HS-27A (cell line): ENCODE measurements at regions not wholly inside any gene's neighbourhood (a gene's known extent, or its start where the extent isn't known, plus 50 kb on each side); places are given as distances from the start of the nearest gene placed in this dataset.

Source experiments
- DNase-seq: peaks from one replicate; pipeline ENCODE4 v3.0.0-alpha.2; 2012; ENCODE audit warnings: low read depth, missing footprints

DNA sequence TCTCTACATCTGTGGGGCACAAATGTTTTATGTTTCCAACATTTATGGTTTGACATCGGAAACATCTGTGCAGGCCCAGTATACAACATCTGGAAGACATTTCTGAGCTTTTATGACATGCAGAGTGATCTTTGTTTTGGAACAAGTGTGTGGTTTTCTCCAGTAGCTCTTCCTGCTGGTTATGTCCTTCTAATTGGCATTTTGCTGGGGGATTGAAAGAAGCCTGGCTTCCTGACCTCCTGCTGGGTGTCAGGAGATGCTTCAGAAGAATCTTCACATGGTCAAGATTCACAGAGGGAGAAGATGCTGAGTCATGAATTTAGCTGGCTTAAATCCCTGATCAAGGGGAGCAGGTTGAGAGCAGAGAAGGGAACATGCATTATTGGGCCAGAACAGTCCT, 279.5 kb upstream of the MYOCD start:
- DNase-seq = no peak

DNA sequence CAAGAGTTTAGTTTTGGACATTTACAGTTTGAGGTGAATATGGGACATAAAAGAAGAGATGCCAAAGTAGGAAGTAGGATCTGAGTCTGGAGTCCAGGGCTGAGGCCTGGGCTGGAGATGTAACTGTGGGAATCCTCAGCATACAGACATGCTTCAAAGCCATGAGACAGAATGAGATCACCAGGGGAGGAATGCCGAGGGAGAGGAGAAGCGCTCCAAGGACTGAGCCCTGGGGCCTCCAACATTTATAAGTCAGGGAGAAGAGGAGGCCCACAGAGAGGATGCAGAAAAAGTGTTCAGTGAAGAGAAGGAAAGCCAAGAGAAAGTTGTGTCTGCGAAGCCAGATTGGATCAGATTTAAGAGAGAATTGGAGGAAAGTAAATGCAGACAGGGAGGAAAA, 277.5 kb upstream of the MYOCD start:
- DNase-seq = no peak

DNA sequence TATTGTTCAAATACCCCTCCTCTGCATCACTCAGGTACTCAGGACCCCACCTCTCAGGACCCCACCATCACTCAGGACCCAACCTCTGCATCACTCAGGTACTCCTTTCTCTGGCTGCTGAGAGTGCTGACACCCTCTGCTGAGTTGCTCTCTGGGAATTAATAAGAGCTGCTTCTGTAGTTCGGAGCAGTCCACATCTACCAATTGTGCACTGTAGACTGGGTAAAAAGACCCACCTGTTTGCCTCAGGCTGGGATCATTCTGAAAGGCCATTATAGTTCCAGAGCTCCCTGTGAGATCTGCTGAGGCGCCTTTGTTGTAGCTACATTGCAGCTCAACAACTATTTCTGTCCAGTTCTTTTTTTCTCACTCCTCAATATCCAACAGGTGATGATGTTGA, 276.3 kb upstream of the MYOCD start:
- no peak for DNase-seq

DNA sequence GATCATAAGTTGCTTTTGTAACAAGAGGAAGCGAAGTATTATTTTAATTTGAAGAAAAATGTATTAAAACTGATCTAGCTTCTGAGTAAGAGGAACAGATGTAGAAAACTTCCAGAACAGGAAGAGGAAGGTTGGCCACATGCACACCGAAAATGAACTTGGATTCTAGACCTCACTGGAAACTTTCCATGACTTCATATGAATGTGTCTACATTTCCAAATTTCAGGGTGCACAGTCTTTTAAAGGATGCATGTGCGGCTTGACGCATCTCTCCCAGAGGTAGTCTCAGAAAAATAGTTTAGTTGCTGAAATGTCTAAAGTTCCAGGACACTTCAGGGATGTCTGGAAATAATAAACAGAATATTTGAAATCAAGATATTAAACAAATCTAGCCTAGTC, 275.1 kb upstream of the MYOCD start:
- no peak for DNase-seq

DNA sequence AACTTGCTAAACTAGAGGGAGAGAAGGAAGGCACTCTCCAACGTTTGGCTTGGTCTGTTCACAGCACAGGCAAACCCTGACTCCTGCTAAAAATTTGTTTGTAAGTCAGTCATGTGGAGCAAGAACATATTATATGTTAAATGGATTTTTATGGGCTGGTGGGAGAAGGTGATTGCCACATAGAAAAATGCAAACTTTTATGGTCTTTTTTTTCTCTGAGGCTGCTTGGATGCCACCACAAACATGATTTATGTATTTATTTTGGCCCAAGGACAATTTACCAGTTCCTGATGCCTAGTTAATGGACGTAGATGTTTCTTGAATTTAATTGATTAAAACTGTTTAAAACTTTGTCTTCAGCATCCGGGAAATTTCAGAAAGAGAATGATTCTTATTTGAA, 274.2 kb upstream of the MYOCD start:
- no peak for DNase-seq

DNA sequence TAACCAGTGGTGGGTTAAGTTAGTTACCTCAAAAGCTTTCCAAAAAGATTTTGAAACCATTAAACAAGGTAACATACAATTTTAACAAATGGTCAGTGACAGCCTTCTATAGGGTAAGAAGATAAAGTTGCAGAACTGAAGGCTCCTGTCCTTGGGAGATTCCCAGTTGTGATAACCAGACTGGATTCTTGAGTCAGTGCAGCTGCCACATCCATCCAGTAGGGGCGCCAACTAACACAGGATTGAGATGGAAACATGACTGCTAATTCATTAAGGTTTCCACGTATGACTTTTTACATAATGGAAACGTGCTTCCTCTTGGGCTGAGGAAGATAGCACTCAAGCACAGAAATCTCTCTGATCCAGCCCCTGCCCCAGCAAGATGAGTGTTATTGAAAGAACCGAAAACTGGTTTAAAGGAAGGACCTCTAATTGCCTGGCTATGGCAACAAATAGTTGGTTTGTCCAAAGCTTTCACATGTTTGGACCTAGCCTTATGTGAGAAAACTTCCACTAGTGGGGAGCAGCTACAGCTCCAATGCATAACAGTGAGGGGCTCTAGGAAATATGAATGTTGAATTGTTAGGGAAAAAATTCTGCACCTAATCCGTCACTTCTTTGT, 269.8 kb upstream of the MYOCD start:
- no peak for DNase-seq

DNA sequence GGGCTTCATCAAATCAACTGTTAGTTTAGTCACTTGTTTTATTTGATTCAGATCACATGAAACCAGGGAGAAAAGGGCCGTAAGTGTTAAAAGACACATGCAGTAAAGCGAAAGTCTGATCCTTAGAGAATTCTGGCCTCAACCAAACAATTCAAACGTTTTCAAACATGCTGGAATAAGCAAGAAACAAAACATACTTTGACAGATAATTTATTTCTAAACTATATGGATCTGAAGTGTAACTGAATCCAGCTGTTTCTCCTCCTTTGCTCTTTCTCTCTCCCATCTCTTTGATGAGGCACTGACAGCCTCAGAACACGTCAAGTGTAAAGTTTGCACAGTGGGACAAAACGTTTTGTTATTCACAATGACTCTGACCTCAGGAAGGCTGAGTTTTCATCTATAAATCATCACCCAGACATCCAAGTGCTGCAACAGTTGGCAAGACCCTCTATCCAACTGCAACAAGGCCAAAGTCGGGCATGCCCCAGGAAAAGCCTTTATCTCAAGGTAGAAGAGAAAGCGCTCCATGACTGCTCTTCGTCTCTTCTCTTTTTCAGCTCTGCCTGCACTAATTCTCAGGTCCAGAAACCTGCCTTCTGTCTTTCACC, 267.1 kb upstream of the MYOCD start:
- DNase-seq = no peak

DNA sequence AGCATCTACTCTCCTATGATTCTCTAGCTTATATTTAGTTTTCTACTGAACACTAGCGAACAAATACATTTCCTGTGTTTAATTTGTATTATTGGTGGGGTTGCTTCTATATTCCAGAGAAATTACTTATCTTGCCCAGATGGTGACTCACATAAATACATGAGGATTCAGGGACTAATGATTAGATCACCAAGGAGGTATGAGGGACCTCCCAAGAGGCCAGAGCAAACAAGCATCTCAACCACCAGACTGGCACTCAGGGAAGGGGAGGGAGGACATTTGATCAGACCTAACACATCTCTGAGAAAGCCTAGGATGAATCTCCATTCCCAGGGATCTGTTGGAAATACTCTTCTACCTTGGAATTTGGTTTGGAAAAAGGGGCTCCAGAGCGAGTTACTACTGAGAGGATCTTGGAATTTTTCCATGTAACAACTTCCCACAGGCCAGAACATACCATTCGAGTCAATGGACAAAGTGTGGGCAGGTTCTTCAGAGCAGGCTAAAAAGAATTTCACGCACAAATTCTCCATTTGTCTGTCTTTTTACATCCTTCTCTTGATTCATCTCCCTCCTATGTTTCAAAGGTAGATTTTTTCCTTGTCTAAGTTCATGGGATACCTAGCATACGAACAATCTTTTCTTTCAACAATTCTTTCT, 262.6 kb upstream of the MYOCD start:
- no peak for DNase-seq

DNA sequence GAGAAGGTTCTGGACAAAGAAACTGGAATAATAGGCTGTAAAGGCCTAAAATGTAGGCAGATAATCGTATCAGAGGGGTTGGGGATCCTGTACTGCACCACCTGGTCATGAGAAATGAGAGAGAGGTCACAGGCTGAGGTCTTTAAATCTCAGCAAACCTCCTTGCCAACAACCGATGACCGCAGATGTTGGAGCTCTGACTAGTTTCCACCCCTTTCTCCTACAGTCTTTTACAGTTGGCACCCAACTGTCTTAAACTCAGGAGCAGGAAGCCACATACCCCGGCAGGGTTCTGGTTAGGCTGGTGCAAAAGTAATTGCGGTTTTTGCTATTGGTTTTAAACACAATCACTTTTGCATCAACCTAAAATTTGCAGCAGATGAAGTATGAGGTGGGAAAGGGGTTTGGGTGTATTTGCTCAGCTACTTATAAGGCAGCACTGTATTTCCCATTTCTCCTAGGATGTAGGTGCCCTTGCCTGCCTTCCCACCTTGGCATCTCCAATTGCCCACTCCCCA, 261.8 kb upstream of the MYOCD start:
- DNase-seq = no peak

DNA sequence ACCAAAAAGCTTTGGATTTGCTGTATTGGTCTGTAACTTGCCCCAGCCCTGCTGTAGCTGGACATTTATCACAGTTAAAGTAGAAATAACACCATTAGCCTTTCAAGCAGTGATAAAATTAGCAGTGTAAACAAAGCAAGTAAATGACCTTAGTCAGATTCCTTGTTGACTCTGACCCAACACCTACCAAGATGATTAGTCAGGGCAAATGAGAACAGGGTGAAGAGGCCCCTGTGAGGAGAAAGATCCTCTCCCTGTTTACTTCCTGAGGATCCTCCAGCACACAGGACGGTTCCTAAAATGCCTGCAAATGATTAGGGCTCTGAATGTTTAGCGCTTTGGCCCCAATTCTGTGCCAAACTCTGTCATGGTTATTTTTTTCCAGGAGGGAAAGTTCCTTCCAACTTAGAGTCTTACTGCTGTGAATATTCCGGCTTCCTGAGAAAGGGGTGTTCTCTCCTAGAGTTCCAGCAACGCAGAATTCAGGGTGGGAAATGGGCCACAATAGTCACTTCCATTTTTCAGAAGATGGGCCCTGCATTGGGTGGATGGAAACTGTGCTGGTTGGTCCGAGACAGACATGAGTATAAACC, 259.0 kb upstream of the MYOCD start:
- no peak for DNase-seq

DNA sequence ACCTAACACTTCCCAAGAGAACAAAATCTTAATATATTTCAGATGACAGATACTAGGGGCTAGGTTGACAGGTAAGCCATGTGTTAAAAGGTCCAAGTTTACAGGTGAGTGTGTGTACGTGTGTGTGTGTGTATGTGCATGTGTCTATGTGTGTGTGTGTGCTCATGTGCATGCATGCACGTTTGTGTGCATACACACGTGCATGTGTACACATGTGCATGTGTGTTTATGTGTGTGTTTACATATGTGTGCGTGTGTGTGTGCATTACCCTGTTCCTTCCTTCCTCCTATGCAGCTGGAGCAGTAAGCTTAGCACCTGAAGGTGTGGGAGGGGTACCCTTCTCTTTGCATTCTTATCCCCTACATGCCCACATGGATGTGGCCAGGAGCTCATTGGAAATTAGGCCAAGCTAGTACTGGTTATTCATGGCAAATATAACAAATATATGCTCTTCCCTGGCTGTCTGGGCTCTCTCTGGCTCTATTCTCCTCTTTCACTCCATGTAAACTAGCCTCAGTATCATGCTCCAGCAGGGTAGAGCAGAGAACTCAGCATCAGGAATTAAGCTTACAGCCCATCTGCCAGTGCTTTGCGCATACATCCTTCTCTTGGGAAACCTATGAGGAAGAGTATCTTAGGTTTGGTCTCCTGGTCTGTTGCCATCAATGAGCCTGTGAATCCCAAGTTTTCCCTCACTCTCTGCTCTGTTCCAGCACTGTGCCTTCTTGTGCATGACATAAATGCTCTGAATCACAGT, 258.0 kb upstream of the MYOCD start:
- no peak for DNase-seq

DNA sequence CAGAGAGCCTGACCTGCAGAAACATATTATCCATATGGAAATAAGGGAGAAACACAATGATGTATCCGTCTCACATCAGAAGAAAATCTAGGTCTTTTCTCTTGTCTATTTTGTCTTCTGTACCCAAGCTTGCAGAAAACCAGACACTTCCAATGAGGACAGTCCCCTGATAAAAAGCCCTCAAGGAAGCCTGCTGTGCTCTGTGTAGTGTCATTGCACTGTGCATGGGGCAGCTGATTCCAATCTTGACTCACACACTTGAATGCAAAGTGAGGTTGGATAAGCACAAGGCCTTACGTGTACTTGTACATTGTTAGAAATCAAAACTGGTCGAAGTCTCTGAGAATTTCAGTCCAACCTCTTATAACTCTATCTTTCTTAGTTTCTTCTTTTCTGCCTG, 256.6 kb upstream of the MYOCD start:
- no peak for DNase-seq

DNA sequence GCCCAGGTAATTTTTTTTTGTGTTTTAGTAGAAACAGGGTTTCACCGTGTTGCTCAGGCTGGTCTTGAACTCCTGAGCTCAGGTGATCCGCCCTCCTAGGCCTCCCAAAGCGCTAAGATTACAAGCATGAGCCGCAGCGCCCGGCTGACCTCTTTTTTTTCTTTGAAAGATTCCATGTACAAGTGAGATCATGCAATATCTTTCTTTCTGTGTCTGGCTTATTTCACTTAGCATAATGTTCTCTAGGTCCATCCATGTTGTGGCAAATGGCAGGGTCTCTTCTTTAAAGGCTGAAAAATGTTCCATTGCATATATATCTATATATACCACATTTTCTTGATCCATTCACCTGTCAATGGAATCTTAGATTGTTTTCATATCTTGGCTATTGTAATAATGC, 255.0 kb upstream of the MYOCD start:
- DNase-seq = no peak

DNA sequence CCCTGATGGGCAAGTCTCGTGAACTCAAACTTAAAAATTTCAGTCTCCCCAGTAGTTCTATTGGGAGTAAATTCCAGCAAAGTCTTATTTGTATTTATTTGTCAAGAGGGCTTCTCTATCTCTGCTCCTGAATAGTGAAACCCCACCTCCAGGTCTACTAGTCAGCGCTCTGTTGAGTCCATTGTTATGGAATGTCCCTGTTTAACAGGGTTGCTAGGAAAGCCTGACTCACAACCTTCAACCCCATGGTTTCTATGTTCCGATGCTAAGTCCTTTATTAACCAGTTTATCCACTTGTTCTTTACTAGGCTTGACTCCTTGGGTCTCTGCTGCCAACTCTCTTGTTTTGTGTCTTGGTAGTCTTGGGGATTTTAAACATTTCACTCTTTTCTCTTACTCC, 250.7 kb upstream of the MYOCD start:
- DNase-seq = no peak

DNA sequence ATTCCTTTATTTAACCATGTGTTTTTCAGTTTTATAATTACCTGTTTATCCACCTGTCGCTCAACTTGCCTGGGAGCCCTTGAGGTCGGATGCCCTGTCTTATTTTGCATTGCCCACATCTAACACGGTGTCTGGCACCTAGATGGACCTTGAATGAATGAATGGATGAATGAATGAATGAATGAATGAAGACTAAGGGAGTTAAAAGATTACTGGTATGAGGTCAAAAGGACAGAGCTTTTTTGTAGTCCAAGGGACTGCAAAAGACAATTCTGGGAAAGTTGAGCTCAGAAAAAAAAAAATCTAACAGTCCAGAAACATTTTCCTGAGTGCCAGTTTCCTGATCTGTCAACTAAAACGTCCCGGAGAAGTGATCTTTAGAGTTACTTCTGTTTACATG, 244.6 kb upstream of the MYOCD start:
- DNase-seq = no peak

DNA sequence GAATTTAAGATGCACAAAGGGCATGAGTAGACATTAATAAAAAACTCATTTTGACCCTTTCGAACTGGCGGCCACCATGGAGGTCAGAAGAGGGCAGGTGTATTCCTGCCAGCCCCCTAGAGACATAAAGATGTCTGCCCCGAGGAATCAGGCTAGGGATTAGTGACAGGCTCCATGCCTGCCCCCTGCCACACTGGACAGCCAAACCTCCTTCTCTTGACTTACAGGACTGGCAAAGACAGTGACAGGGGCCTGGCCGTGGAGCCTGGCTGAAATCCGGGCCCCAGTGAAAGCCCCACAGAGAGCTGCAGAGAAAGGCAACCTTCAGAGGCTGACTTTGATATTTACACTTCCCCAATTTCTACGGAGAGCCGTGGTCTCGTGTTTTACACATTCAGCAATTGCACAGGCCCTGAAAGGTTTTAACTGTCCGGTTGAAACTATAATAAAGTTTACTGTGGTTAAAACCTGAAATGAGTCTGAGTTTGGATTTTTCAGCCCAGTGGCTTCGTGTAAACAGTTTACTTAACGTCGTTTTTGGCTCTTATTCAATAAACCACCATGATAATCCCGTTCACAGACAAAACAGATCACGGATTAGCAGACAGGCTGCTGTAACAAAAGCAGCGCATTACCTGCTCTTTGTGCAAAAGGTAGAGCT, 243.9 kb upstream of the MYOCD start:
- DNase-seq = no peak

DNA sequence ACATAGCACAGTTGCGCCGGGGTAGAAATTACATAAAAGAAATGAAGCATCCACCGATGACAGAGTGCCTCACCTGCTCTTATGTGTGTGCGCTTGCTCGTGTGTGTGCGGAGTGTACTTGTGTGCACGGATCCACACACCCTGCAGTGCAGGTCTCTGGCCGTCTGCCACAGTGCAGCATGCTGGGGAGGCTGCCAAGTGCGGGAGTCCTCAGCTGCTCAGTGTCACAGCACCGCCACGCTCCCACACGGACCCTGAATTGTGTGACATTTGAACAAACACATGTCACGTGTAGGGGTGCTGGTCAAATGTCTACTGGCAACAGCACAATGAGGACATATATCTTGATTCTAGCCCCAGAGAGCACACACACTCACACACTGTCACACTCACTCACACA, 243.0 kb upstream of the MYOCD start:
- DNase-seq = no peak

DNA sequence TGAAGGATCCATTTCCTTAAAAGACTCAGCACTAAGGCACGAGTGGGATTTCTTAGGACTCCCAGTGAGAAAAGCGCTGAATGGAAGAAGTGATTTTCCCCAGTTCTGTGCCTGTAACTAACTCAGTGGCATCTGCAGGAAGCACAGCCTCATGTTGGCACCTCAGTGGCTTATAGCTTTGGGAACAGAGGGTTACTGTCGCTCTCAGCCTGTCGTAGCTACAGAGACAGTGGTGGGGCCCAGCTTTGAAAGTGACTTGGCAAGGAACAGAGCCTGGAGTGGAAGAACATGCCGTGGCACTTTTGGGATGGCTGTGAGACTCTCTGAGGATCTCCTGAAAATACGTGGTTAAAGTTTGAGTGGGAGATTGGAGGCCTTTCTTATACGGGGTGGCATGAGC, 242.4 kb upstream of the MYOCD start:
- no peak for DNase-seq

DNA sequence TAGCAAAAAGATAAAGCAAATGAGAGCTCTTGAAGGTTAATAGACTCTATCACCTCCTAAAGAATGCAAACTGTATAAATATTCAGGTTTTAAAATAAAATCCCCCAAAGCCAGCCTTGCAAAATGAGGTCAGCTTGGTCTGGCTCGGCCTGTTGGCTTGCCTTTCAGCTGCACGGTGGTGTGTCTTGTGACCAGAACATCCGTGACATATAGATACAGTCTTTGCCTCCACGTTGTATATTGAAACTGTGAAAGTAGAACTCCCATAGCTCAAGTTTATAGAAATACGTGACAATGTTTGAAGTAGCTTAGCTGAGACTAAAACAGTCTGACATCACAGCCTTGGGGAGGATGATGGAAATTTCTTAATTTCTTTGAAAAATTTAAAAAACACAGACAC, 236.6 kb upstream of the MYOCD start:
- no peak for DNase-seq

DNA sequence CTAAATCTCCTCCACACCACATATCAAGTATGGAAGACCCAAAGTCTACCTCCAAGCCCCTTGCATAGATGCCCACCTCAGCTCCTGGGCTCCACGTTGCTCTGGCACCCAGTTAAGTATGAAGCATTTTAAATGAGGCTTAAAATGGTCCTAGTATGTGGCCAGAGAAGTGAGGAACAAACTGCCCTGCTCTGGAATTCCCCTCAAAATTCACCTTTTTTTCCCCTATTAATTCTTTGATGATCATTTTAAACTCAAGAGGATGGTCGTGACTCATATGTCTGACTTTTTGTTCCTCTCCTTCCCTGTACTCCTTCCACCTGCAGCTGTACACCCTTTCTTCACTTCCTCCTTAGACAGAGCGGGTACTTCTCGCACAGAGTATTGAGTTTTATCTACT, 234.5 kb upstream of the MYOCD start:
- DNase-seq = no peak

DNA sequence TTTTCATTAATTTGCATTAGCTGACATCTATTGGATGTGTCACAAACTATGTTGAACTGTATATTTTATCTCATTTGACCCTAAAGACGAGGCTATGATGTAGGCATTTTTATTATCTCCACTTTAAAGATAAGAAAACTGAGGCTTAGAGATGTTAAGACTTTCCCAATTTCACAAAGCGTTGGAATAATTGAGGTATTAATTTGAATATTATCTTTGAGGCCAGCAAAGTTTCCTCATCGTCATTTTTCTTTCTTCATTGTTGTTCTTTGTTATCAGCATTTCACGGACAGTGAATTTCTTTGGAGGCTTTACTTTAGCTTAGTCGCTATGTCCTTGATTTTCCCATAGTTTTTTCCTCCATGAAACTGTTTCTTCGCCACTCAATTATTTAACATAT, 227.5 kb upstream of the MYOCD start:
- no peak for DNase-seq
